HG03108 (cell line): ENCODE measurements at regions not wholly inside any gene's neighbourhood (a gene's known extent, or its start where the extent isn't known, plus 50 kb on each side); places are given as distances from the start of the nearest gene placed in this dataset.

ENCODE experiments used
- ATAC-seq: cut with Tn5 transposase; IDR thresholded peaks from one replicate; pipeline ENCODE4 v1.9.1; 2021; ENCODE audit warnings: moderate library complexity; ENCODE audit not compliant: unreplicated experiment

DNA sequence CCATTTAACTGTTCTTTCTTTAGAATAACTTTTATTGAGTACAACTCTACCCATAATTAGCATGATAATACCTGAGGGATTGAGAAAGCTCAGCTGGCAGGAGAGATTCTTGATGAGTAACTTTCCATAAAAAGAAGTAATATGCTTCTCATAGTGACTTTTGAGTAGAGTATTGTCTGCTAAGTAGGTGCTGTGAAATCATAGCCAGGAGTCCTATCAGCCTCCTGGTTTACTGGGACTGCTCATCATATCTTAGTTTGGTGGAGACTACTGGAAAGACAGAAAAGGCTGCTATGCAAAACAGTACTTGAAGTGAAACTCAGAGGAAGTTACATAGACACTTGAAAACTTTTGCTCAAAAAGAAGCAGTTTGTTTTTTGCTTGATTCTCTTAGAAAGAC lies 113.3 kb upstream of the ATP2B1 start:
- ATAC-seq = no peak

DNA sequence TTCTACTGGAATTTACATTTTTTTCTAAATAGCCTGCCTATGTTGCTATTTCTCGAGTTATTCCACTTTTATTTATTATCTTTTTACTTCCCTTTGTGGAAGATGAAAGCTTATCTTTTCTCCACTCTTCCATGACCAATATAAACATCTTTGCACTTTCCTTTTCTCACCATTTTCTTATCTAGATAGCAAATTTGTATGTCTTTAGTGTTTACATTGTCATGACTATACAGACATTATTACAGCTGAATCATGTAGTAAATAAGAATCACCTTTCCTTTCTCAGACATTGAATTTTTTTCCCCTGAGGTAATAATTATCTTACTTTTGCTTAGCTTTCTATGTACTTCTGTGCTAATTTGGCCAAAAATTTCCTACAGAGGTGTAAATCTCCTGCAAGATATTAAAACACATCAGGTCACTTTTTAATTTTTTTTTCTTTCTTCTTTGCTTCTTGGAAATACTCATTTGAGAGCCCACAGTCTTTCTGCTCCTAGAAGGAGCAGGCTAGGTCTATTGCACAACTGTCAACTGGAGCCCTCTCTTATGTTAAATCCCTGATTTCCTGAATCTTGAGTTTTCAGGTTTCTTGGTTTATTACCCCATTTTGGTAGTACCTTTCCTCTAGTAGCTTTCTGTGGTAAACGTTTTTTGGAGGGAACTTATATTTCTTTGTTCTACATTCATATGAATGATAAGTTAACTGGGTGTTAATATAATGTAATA lies 109.0 kb upstream of the ATP2B1 start:
- no peak for ATAC-seq

DNA sequence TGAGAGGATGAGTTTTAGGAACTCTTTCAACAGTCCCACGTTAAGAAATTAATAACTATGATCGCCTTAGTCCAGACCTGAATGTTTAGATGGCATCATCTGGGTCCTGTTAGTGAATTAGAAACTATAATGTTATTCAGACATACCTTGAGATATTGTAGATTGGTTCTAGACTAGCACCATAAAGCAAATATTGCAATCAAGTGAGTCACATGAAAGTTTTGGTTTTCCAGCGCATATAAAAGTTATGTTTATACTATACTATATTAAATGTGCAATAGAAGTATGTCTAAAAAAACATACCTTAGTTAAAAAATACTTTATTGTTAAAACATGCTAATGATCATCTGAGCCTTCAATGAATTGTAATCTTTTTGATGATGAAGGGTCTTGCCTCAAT lies 106.6 kb upstream of the ATP2B1 start:
- no peak for ATAC-seq

GRCh38 chr12:89803412-89803811 lies 94.8 kb upstream of the ATP2B1 start:
- no peak for ATAC-seq

DNA sequence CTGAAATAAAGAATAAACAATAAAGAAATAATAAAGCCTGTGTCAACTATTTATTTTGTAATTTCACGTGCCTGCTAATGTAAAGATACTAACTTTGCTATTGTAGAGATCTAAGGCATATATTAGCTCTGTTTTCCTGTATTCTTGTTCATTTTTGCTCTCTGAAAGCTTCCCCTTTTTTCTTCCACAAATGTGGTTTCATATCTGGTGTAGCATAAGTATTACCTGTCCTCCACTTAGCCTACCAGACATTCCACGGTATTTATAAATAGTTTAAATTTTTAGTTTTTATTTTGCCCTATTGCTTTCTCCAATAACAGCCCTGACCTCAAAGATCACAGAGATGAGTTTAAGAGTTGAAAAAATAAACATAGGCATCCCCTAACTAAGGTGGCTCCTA lies 92.6 kb upstream of the ATP2B1 start:
- ATAC-seq = no peak

DNA sequence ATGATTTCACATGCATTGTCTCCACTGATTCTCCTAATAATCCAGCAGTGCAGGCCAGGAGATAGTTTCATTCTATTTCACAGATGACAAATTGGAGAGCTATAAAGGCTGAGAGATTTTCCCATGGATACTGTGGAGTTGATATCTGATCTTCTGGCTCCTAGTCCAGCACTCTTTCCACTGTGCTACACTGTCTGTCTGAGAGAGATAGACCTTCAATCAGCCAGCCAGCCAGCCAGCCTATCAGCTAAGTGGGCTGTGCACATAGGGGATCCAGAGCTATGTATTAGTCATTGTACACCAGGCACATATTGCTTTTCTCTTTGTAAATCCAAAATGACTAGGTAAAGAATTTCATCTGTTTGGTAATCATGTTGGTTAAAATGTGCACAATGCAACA lies 91.8 kb upstream of the ATP2B1 start:
- ATAC-seq = no peak

DNA sequence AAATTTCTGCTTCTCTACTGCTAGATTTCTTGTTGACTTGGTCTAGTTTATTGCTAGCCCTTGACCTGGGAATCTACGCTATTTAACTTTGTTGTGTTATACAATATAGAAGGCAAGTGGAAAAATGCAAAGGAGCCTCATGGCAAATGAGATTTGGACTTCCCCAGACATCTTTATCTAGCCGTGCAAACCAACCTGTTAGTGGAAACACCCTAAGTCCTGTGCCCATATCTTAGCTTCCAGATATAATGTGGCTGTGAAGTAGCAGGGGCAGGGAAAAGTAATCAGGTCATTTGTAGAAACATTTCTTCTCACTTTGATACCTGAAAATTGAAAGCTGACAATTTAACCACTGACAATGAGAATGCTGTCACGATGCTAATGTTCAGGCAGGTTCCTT lies 90.7 kb upstream of the ATP2B1 start:
- ATAC-seq = no peak

DNA sequence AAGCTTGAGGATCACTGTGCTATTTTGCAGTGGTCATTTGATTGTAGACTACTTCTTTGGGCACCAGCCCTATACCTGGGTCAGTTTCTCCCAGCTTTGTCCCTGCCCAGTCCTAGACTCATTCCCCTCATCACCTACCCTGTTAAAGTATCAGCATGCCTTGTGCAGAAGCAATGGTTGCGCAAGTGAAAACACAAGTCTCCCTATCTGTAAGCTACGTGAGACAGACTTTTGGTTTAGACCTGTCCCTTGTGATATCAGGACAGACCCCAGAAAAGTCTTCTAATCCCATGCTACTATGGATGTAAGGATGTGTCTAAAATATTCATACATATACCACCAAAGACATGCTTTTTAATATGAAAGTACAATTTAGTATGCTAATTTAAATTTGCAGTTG lies 88.8 kb upstream of the ATP2B1 start:
- ATAC-seq = no peak

- ATAC-seq = no peak
These were observed 88.3 kb upstream of the ATP2B1 start for GRCh38 chr12:89796798-89797382.

DNA sequence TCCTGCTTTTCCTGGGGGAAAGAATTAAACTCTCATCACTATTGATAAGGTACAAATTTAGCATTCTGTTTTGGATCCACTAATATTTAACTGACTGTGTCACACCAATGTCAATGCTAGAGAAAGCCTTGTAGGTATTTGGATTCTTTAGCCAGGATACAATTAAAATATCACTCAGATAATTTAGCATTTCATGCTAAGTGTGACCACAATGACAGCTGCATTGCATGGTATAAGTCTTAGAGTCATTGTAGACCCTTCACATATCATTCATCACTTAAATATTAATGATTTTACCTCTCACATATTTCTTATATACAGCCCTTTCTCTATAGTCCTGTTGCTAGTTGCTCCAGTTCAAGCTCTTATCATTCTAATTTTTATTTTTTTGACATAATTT lies 85.3 kb upstream of the ATP2B1 start:
- ATAC-seq = no peak

GRCh38 chr12:89791286-89791685 lies 82.6 kb upstream of the ATP2B1 start:
- no peak for ATAC-seq

- ATAC-seq = peak; percentile 50
These were observed 81.2 kb upstream of the ATP2B1 start for GRCh38 chr12:89789862-89790261.

DNA sequence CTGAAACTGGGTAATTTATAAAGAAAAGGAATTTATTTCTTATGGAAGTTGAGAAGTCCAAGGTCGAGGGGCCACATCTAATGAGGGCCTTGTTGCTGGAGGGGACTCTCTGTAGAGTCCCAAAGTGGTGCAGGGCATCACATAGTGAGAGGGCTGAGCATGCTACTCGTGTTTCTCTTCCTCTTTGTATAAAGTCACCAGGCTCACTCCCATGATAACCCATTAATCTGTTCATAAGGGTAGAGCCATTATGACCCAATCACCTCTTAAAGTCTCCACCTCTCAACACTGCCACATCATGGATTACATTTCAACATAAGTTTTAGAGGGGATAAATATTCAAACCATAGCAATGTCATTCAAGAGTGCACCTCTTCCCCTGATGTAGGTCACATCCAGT lies 79.1 kb upstream of the ATP2B1 start:
- no peak for ATAC-seq

- ATAC-seq = no peak
These were observed 77.7 kb upstream of the ATP2B1 start for GRCh38 chr12:89786177-89786810.

DNA sequence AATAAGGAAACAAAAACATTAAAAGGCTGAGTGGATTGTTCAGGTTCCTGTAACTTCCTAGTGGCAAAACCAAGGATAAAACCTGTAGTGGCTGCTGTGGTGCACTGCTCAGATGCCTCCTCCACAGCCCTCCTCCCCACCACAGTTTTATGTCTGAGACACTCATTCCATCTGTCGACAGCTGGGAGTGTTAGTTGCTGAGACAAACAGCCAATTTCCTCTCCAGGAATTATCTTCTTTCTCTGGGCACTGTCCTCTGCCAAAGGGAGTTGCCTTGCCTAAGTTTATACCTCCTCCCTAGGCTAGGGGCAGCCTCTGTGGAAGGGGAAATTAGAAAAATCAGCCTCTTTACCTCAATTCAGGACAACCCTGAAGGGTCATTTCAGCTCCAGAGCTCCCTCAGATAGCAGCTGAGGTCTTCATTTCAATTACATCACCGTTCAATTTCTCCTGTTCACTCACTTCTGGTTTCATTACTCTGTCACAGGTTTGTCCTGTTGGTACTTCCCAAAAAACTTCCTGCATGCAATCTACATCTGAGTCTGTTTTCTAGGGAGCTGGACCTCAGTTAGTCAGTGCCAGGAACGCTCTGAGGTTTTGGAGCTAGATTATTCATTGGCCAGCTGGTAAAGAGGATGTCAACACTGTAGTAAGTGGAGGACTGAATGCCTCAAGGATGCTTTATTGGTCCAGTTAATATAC lies 74.9 kb upstream of the ATP2B1 start:
- ATAC-seq = no peak

GRCh38 chr12:89782807-89783206 lies 74.2 kb upstream of the ATP2B1 start:
- no peak for ATAC-seq

DNA sequence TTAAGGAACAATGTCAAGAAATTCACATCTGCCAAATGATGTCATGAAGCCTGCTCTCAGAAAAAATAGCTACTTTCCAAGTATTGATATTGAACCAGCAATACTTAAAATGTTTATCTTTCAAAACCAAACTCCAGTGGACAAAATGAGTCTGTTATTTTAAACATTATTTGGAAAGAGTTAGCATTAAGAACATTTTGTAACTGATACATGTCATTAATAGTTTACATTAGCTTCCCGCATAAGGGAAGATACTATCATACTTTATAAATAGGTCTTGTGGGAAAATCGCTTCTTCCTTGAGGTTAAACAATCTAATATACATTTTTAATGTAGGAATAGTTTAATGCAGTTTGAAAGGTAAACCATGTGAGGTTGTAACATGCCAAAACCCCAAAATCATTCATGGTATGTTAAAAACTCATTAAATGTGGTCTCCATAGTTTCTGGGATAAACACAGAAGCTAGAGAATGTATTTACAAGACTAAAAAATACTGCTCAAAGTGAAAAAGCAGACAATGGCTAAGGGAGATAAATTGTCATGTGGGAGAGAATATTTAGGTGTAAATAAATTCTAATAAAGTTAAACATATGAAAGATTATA lies 73.4 kb upstream of the ATP2B1 start:
- ATAC-seq = no peak

DNA sequence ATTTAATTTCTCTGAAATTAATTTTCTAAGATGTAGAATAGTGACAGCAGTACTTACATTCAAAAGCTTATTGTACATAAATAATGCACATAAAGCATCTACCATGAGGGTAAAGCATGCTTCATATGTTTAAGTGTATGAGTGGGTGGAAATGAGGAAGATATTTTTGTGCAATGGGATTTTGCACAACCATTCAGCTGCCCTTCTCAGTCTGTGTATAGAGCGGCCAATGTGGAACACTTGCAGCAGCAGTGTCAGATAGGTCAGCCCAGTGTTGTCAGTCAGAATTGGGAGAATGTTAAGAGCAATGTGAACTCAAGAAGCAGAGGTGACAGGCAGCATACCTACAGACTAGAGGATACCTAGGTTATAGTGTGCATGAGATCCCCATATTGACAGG lies 72.5 kb upstream of the ATP2B1 start:
- ATAC-seq = no peak

DNA sequence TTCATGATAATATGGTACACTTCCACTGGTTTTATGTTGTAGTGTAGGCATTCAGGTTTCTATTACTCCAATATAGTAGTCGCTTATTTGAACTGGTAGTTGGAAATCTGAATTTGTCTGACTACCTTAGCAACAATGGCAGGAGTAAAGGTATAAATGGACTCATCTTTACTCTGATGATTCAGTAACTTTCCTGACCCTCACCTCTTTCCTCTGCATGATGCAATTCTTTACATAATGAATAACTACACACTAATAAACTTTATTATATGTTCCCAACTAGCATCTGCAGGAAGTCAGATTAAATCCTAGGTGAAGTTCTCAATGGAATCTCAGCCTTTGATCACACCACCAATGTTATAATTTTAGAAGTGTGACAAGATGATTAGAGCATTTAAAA lies 70.5 kb upstream of the ATP2B1 start:
- no peak for ATAC-seq

- ATAC-seq = no peak
These were observed 69.2 kb upstream of the ATP2B1 start for GRCh38 chr12:89777733-89778379.

DNA sequence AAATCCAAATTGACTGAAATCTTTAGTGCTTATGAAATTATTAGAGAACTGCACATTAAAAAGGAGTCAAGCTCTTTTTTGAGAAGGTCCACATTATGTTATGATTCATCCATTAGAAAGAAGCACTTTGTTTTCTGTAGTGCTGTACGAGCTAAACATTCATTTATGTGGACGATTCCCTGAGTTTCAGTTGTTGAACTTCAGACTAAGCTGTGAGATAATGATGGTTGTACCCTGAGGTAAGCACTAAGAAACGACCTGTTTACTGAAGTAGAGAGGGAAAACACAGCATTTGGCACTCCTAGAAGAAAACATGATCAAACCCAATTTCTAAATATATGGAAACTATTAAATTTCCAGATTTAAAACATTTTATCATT lies 67.3 kb upstream of the ATP2B1 start:
- no peak for ATAC-seq
